ENCODE measurements at regions not wholly inside any gene's neighbourhood (a gene's known extent, or its start where the extent isn't known, plus 50 kb on each side); places are given as distances from the start of the nearest gene placed in this dataset.

DNA sequence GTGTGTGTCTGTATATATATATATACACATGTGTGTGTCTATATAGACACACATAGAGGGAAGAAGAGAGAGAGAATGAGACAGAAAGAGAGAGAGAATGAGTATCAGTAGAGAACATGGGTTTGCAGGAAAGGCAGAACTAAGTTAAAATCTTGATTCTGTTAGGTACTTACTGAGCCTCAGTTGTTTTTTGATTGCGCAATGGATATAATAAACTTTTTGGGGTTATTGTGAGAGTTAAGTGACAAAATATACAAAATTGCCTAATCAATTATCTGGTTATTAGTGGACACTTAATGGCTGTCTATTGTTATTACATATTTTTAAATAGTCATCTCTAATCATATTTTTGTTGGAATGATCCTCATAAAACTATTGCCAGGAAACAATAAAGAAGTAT is 169.0 kb downstream of the ETNK1 start:
- Histone ChIP-seq H3K9me3 (ENCODE audit: low read depth, low read length) (no peaks in the 10 kb centered on the region), H3K27ac (ENCODE audit: low read depth, low read length) (no peak overlapping the region), H3K36me3 (ENCODE audit: insufficient read depth, low read length) (no peaks in the 10 kb centered on the region), H3K79me2 (ENCODE audit: insufficient read depth, low read length) (no peaks in the 10 kb centered on the region), H3K27me3 (ENCODE audit: insufficient read depth, low read length) (no peaks in the 10 kb centered on the region), H3K4me2 (ENCODE audit: insufficient read depth, low read length) (no peak overlapping the region), H3K4me3 (ENCODE audit: insufficient read depth, low read length) (no peak overlapping the region), H4K20me1 (ENCODE audit: insufficient read depth, low read length) (no peaks in the 10 kb centered on the region), H2AFZ (ENCODE audit: low read length) (no peak overlapping the region), H3K4me1 (ENCODE audit: insufficient read depth, low read length) (no peaks in the 10 kb centered on the region)
- DNase-seq (ENCODE audit: insufficient read length, low spot score, missing footprints), result no peak
- TF ChIP-seq, protein P1, sequence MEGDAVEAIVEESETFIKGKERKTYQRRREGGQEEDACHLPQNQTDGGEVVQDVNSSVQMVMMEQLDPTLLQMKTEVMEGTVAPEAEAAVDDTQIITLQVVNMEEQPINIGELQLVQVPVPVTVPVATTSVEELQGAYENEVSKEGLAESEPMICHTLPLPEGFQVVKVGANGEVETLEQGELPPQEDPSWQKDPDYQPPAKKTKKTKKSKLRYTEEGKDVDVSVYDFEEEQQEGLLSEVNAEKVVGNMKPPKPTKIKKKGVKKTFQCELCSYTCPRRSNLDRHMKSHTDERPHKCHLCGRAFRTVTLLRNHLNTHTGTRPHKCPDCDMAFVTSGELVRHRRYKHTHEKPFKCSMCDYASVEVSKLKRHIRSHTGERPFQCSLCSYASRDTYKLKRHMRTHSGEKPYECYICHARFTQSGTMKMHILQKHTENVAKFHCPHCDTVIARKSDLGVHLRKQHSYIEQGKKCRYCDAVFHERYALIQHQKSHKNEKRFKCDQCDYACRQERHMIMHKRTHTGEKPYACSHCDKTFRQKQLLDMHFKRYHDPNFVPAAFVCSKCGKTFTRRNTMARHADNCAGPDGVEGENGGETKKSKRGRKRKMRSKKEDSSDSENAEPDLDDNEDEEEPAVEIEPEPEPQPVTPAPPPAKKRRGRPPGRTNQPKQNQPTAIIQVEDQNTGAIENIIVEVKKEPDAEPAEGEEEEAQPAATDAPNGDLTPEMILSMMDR (IDR thresholded peaks at IDR 0.05; ENCODE audit: extremely low read depth, low read depth, low read length), result no peak

DNA sequence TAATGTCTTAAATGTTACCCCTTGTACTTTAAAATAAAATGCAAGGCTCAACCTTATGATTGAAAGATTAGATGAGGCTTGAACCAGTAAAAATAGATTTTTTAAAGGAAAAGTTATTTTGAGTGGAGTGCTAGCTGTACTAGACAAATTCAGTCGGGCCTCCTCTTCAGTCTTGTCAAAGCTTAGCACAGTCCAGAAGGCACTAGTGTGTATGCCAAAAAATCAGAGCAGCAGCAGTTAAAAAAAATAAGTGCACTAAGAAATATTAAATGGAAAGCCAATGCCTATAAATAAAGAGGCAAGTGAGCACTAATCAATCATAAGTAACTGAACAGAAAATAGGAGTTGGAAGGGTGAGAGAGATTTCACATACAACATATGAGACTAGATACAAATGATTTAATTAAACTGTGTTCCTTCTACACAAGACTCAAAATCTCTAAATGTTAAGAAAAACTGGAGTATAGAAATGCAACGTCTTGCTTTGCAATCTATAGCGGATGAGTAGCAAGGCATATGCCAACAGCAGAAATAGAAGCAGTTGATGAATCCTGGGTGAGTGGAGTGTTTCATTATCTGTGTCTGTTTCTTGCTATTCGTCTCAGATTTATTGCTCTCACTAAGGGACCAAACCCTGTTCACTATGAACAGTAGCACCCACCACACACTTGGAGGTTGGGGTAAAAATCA is 172.1 kb downstream of the ETNK1 start:
- TF ChIP-seq, protein P1 (IDR thresholded peaks at IDR 0.05; ENCODE audit: extremely low read depth, low read depth, low read length), result no peak
- Histone ChIP-seq H3K36me3 (ENCODE audit: insufficient read depth, low read length) (no peaks in the 10 kb centered on the region), H3K4me3 (ENCODE audit: insufficient read depth, low read length) (no peak overlapping the region), H3K9me3 (ENCODE audit: low read depth, low read length) (no peaks in the 10 kb centered on the region), H3K27ac (ENCODE audit: low read depth, low read length) (no peak overlapping the region), H3K4me2 (ENCODE audit: insufficient read depth, low read length) (no peak overlapping the region), H3K79me2 (ENCODE audit: insufficient read depth, low read length) (no peaks in the 10 kb centered on the region), H2AFZ (ENCODE audit: low read length) (no peak overlapping the region), H3K4me1 (ENCODE audit: insufficient read depth, low read length) (peaks cover 6% of the 10 kb centered on the region), H3K27me3 (ENCODE audit: insufficient read depth, low read length) (no peaks in the 10 kb centered on the region), H4K20me1 (ENCODE audit: insufficient read depth, low read length) (no peaks in the 10 kb centered on the region)
- DNase-seq (ENCODE audit: insufficient read length, low spot score, missing footprints), result no peak

DNA sequence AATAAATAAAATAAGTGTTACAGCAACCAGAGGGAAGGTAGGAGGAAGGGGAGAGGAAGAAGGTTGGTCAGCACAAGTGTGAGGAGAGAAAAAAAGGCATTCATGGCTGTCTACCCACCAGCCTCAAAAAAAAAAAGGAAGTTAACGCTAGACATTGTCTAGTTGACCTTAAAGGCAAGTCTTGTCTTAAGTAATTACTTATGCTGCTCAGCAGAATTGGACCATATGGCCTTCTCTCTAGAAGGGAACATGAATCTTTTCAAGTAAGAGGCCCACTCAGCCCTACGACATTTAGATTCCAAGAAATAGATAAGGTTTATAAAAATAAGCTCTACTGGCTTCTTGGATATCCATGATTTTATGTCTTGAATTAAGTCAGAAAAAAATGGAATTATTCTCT is 172.7 kb downstream of the ETNK1 start:
- no peaks in the 10 kb centered on the region for H3K9me3 ChIP-seq (ENCODE audit: low read depth, low read length)
- H3K4me2 ChIP-seq (ENCODE audit: insufficient read depth, low read length), result no peak overlapping the region
- H2AFZ ChIP-seq (ENCODE audit: low read length), result no peak overlapping the region
- no peak overlapping the region for H3K4me3 ChIP-seq (ENCODE audit: insufficient read depth, low read length)
- DNase-seq (ENCODE audit: insufficient read length, low spot score, missing footprints), result no peak
- H3K36me3 ChIP-seq (ENCODE audit: insufficient read depth, low read length), result no peaks in the 10 kb centered on the region
- H3K27ac ChIP-seq (ENCODE audit: low read depth, low read length), result no peak overlapping the region
- TF ChIP-seq, protein P1 (IDR thresholded peaks at IDR 0.05; ENCODE audit: extremely low read depth, low read depth, low read length), result no peak
- H3K27me3 ChIP-seq (ENCODE audit: insufficient read depth, low read length), result no peaks in the 10 kb centered on the region
- H4K20me1 ChIP-seq (ENCODE audit: insufficient read depth, low read length), result no peaks in the 10 kb centered on the region
- no peaks in the 10 kb centered on the region for H3K79me2 ChIP-seq (ENCODE audit: insufficient read depth, low read length)
- peaks cover 10% of the 10 kb centered on the region for H3K4me1 ChIP-seq (ENCODE audit: insufficient read depth, low read length)

DNA sequence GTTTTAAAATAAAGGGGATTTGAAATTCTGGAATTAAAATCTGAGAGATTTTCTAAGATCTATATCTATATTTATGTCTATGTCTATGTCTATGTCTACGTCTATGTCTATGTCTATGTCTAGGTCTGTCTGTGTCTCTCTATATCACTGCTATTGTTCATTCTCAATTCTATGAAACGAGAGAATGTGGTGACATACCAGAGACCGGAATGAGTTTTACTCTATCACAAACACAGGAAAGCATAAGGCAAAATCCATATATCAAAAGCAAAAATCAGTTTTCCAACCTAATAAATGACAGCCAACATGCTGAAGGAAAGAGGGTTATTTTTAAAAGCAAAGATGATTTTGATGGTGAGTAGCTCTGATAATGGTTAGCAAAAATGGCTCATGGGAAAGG is 173.1 kb downstream of the ETNK1 start:
- no peak for DNase-seq (ENCODE audit: insufficient read length, low spot score, missing footprints)
- no peak overlapping the region for H3K4me2 ChIP-seq (ENCODE audit: insufficient read depth, low read length)

More for the DNA sequence above, 173.1 kb downstream of the ETNK1 start:
- Histone ChIP-seq H3K27me3 (ENCODE audit: insufficient read depth, low read length) (no peaks in the 10 kb centered on the region), H3K4me3 (ENCODE audit: insufficient read depth, low read length) (no peak overlapping the region), H3K27ac (ENCODE audit: low read depth, low read length) (no peak overlapping the region), H3K9me3 (ENCODE audit: low read depth, low read length) (no peaks in the 10 kb centered on the region), H3K4me1 (ENCODE audit: insufficient read depth, low read length) (peaks cover 14% of the 10 kb centered on the region), H2AFZ (ENCODE audit: low read length) (no peak overlapping the region), H3K36me3 (ENCODE audit: insufficient read depth, low read length) (no peaks in the 10 kb centered on the region), H4K20me1 (ENCODE audit: insufficient read depth, low read length) (no peaks in the 10 kb centered on the region), H3K79me2 (ENCODE audit: insufficient read depth, low read length) (no peaks in the 10 kb centered on the region)
- TF ChIP-seq, protein P1 (IDR thresholded peaks at IDR 0.05; ENCODE audit: extremely low read depth, low read depth, low read length), result no peak

Data from osteoblast (primary cell).